A549 (cell line): ENCODE measurements at regions not wholly inside any gene's neighbourhood (a gene's known extent, or its start where the extent isn't known, plus 50 kb on each side); places are given as distances from the start of the nearest gene placed in this dataset.

Experiments
- CTCF ChIP-seq: fragments of >200 bp; sonication (Bioruptor Twin); formaldehyde crosslinking; IDR thresholded peaks from 3 replicates; pipeline ENCODE4 v1.5.1; 2016
- NR3C1 ChIP-seq: fragments of >200 bp; sonication (Bioruptor Twin); formaldehyde crosslinking; IDR thresholded peaks from 3 replicates; pipeline ENCODE4 v1.6.1; 2017
- RAD21 ChIP-seq, 2 experiments: fragments of >200 bp in 1 of 2; sonication (Bioruptor Twin) in 1 of 2; formaldehyde crosslinking in 1 of 2; IDR thresholded peaks in 1 of 2; conservative IDR thresholded peaks in 1 of 2; 2 replicates in 1 of 2; 3 replicates in 1 of 2; pipeline ENCODE4 v1.6.1; 2012 to 2018; ENCODE audit warnings: inconsistent platforms in 1 of 2
- TF ChIP-seq, protein P1 (sequence below): IDR thresholded peaks from 2 replicates; pipeline ENCODE4 v1.6.1; 2012

- TF ChIP-seq, protein P1, sequence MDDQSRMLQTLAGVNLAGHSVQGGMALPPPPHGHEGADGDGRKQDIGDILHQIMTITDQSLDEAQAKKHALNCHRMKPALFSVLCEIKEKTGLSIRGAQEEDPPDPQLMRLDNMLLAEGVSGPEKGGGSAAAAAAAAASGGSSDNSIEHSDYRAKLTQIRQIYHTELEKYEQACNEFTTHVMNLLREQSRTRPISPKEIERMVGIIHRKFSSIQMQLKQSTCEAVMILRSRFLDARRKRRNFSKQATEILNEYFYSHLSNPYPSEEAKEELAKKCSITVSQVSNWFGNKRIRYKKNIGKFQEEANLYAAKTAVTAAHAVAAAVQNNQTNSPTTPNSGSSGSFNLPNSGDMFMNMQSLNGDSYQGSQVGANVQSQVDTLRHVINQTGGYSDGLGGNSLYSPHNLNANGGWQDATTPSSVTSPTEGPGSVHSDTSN = no peak
- TF ChIP-seq CTCF (no peak), RAD21 (conservative IDR thresholded peaks at IDR 0.05 in 1 of 2, IDR thresholded peaks at IDR 0.05 in 1 of 2) (no peak), NR3C1 (no peak)
Measured at GRCh38 chr13:76474356-76474755, 411.8 kb downstream of the KCTD12 start.
